Loucy (cell line): ENCODE measurements at regions not wholly inside any gene's neighbourhood (a gene's known extent, or its start where the extent isn't known, plus 50 kb on each side); places are given as distances from the start of the nearest gene placed in this dataset.
"Not testable (repeated sequence)": the region's sequence is repeated elsewhere in the genome, so short reads cannot be mapped to it uniquely, and the experiment has no call there.

Experiments used
- H2AFZ ChIP-seq: fragments of 200-600 bp; sonication (generic); 2 replicates; pipeline ENCODE4 v1.6.0; 2016; ENCODE audit warnings: antibody characterized with exemption, mild to moderate bottlenecking, low read length, moderate library complexity
- H3F3A ChIP-seq: fragments of 200-600 bp; 2 replicates; pipeline ENCODE4 v1.6.0; 2016; ENCODE audit warnings: antibody characterized with exemption, low read depth, mild to moderate bottlenecking
- H3K27me3 ChIP-seq: fragments of 200-600 bp; sonication (generic); 2 replicates; pipeline ENCODE4 v1.6.1; 2014; ENCODE audit warnings: low read length, mild to moderate bottlenecking; ENCODE audit not compliant: insufficient read depth, poor library complexity, severe bottlenecking
- H3K36me3 ChIP-seq: fragments of 200-600 bp; sonication (generic); 2 replicates; pipeline ENCODE4 v1.6.1; 2016; ENCODE audit warnings: low read length; ENCODE audit not compliant: insufficient read depth
- H3K4me1 ChIP-seq: fragments of 200-600 bp; sonication (generic); 2 replicates; pipeline ENCODE4 v1.5.1; 2014; ENCODE audit warnings: low read length, mild to moderate bottlenecking; ENCODE audit not compliant: insufficient read depth, poor library complexity, severe bottlenecking
- H3K4me2 ChIP-seq: fragments of 200-600 bp; sonication (generic); 2 replicates; pipeline ENCODE4 v1.6.0; 2014; ENCODE audit warnings: antibody characterized with exemption, low read length, low read depth, mild to moderate bottlenecking; ENCODE audit not compliant: poor library complexity, severe bottlenecking
- H3K4me3 ChIP-seq: fragments of 200-600 bp; sonication (generic); 2 replicates; pipeline ENCODE4 v1.5.1; 2014; ENCODE audit warnings: low read length, mild to moderate bottlenecking, mixed read lengths; ENCODE audit not compliant: poor library complexity, severe bottlenecking
- H3K79me2 ChIP-seq: fragments of 200-600 bp; sonication (generic); 2 replicates; pipeline ENCODE4 v1.6.1; 2014; ENCODE audit warnings: low read length; ENCODE audit not compliant: insufficient read depth
- H3K9ac ChIP-seq: fragments of 200-600 bp; sonication (generic); 2 replicates; pipeline ENCODE4 v1.6.0; 2014; ENCODE audit warnings: mild to moderate bottlenecking, low read depth, low read length, moderate library complexity; ENCODE audit not compliant: poor library complexity, severe bottlenecking
- H3K9me2 ChIP-seq: fragments of 200-600 bp; sonication (generic); replicated peaks from 2 replicates; pipeline ENCODE4 v1.6.1; 2016; ENCODE audit warnings: low read depth, low read length, mixed read lengths
- H3K9me3 ChIP-seq: fragments of 200-600 bp; sonication (generic); 2 replicates; pipeline ENCODE4 v1.6.1; 2014; ENCODE audit warnings: mild to moderate bottlenecking, antibody characterized with exemption, low read length, low read depth; ENCODE audit not compliant: insufficient read depth
- H4K20me1 ChIP-seq: fragments of 200-600 bp; sonication (generic); 2 replicates; pipeline ENCODE4 v1.6.0; 2014; ENCODE audit warnings: antibody characterized with exemption, low read length, mild to moderate bottlenecking; ENCODE audit not compliant: insufficient read depth, poor library complexity, severe bottlenecking

GRCh38 chr16:88162778-88163177 lies 211.5 kb downstream of the BANP start:
- H3K36me3 ChIP-seq, H3K79me2 ChIP-seq, H3K9me2 ChIP-seq, H3K4me1 ChIP-seq, H3K4me3 ChIP-seq, H3K9me3 ChIP-seq, H2AFZ ChIP-seq, H4K20me1 ChIP-seq, H3K4me2 ChIP-seq, H3F3A ChIP-seq, H3K9ac ChIP-seq, H3K27me3 ChIP-seq: not testable (repeated sequence)

GRCh38 chr16:88164196-88165039 lies 213.2 kb downstream of the BANP start:
- not testable (repeated sequence) for H3K9me3 ChIP-seq, H3K4me2 ChIP-seq, H3K4me1 ChIP-seq, H3K36me3 ChIP-seq, H3K4me3 ChIP-seq, H2AFZ ChIP-seq, H3F3A ChIP-seq, H3K9me2 ChIP-seq, H4K20me1 ChIP-seq, H3K9ac ChIP-seq, H3K79me2 ChIP-seq, H3K27me3 ChIP-seq

DNA sequence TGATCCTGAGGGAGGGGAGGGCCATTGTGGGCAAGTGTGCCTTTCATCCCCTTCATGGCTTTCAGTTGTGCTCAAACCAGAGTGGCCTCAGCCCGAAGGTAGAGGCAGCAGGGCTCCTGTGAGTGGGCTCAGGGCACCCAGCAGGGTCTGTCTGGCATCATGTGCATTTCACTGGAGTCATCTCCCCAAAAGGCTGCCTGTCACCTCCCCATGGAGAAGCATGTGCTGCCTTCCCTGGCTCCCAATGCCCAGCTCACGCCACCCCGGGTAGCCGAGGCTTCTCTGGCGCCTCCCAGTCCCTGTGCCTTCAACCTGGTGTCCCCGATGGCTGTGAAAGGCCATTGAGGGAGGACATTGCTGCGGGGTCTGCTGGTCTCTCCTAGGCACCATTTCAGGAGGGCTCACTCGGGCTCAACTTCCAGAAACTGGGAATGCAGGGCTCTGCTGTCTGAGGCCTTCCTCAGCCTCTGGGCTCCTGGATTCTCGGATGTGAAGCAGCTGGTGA lies 213.9 kb downstream of the BANP start:
- H3K79me2 ChIP-seq, H3F3A ChIP-seq, H3K4me1 ChIP-seq, H3K9me2 ChIP-seq, H3K9ac ChIP-seq, H3K27me3 ChIP-seq, H4K20me1 ChIP-seq, H3K4me2 ChIP-seq, H3K36me3 ChIP-seq, H2AFZ ChIP-seq, H3K4me3 ChIP-seq, H3K9me3 ChIP-seq: not testable (repeated sequence)

- not testable (repeated sequence) for H3K4me2 ChIP-seq, H3K36me3 ChIP-seq, H3K27me3 ChIP-seq, H3K4me3 ChIP-seq, H3K9ac ChIP-seq, H3K4me1 ChIP-seq, H3F3A ChIP-seq, H3K79me2 ChIP-seq, H2AFZ ChIP-seq, H4K20me1 ChIP-seq, H3K9me2 ChIP-seq, H3K9me3 ChIP-seq
These were observed 214.4 kb downstream of the BANP start for GRCh38 chr16:88165683-88166082.

GRCh38 chr16:88166209-88166773 lies 215.1 kb downstream of the BANP start:
- not testable (repeated sequence) for H3K36me3 ChIP-seq, H4K20me1 ChIP-seq, H2AFZ ChIP-seq, H3K9ac ChIP-seq, H3F3A ChIP-seq, H3K4me1 ChIP-seq, H3K27me3 ChIP-seq, H3K79me2 ChIP-seq, H3K9me3 ChIP-seq, H3K9me2 ChIP-seq, H3K4me2 ChIP-seq, H3K4me3 ChIP-seq

- H3K9ac ChIP-seq, H3K4me3 ChIP-seq, H3K9me3 ChIP-seq, H3K79me2 ChIP-seq, H4K20me1 ChIP-seq, H3K4me1 ChIP-seq, H3K4me2 ChIP-seq, H3K36me3 ChIP-seq, H3F3A ChIP-seq, H3K9me2 ChIP-seq, H2AFZ ChIP-seq, H3K27me3 ChIP-seq: not testable (repeated sequence)
These were observed 214.8 kb upstream of the ZNF469 start for GRCh38 chr16:88167798-88168556.

- not testable (repeated sequence) for H3K27me3 ChIP-seq, H3K79me2 ChIP-seq, H4K20me1 ChIP-seq, H3K9me3 ChIP-seq, H3K4me3 ChIP-seq, H3K4me2 ChIP-seq, H2AFZ ChIP-seq, H3K4me1 ChIP-seq, H3K36me3 ChIP-seq, H3K9ac ChIP-seq, H3F3A ChIP-seq, H3K9me2 ChIP-seq
These were observed 214.2 kb upstream of the ZNF469 start for GRCh38 chr16:88168557-88168949.
